Panc1 (cell line): ENCODE measurements at regions not wholly inside any gene's neighbourhood (a gene's known extent, or its start where the extent isn't known, plus 50 kb on each side); places are given as distances from the start of the nearest gene placed in this dataset.

ENCODE experiments used
- ATAC-seq: fragments of 200-7000 bp; cut with Tn5 transposase; 2 replicates; pipeline ENCODE4 v1.9.1; 2020; ENCODE audit warnings: mild to moderate bottlenecking, moderate library complexity
- BruUV-seq: library from RNA; stranded (reverse); fragments of 400-500 nt; replicated peaks from 2 replicates; lab custom pipeline; 2021; lab: Mats Ljungman, UMichigan
- CTCF ChIA-PET: fragments of 300-600 bp; sonication (Branson Sonifier 250); formaldehyde crosslinking; loops from one replicate; lab custom pipeline; 2022; ENCODE audit warnings: antibody characterized with exemption; lab: Charles Lee
- POLR2A ChIA-PET: fragments of 300-600 bp; sonication (Branson Sonifier 250); formaldehyde crosslinking; loops from one replicate; lab custom pipeline; 2022; ENCODE audit warnings: antibody characterized with exemption; lab: Charles Lee
- DNase-seq: peaks from one replicate; pipeline ENCODE4 v3.0.0-alpha.2; 2010; ENCODE audit warnings: low read depth, low spot score
- H3K27ac ChIP-seq: 2 replicates; pipeline ENCODE4 v1.5.1; 2011; ENCODE audit warnings: mild to moderate bottlenecking, low read length, inconsistent platforms
- H3K27me3 ChIP-seq: fragments of 200-500 bp; sonication (Bioruptor generic); 2 replicates; pipeline ENCODE4 v1.6.0; 2014; ENCODE audit warnings: low read length, inconsistent platforms; ENCODE audit not compliant: control insufficient read depth, insufficient read depth
- H3K36me3 ChIP-seq: fragments of 200-500 bp; sonication (Bioruptor generic); 2 replicates; pipeline ENCODE4 v1.5.1; 2014; ENCODE audit warnings: inconsistent platforms, mild to moderate bottlenecking, low read length, moderate library complexity; ENCODE audit not compliant: control insufficient read depth, insufficient read depth
- H3K4me1 ChIP-seq: 2 replicates; pipeline ENCODE4 v1.5.1; 2011; ENCODE audit warnings: inconsistent platforms, mild to moderate bottlenecking, low read length, moderate library complexity; ENCODE audit not compliant: control insufficient read depth, insufficient read depth
- H3K4me3 ChIP-seq, 2 experiments: 2 replicates each; pipeline ENCODE4 v1.5.1; 2011 to 2012; ENCODE audit warnings: low read depth in 2 of 2, low read length in 2 of 2, mild to moderate bottlenecking in 2 of 2, inconsistent platforms in 1 of 2, moderate library complexity in 1 of 2
- H3K9me3 ChIP-seq: fragments of 200-500 bp; sonication (Bioruptor generic); 2 replicates; pipeline ENCODE4 v1.5.1; 2014; ENCODE audit warnings: low read depth, mild to moderate bottlenecking, inconsistent platforms, low read length, moderate library complexity; ENCODE audit not compliant: control insufficient read depth, insufficient read depth
- CTCF ChIP-seq: fragments of 450-650 bp; IDR thresholded peaks from 2 replicates; pipeline ENCODE4 v1.5.1; 2017; ENCODE audit warnings: mild to moderate bottlenecking
- POLR2AphosphoS5 ChIP-seq: IDR thresholded peaks from 2 replicates; pipeline ENCODE4 v1.6.1; 2012; ENCODE audit warnings: mild to moderate bottlenecking, low read depth, low read length, moderate library complexity
- REST ChIP-seq, 2 experiments: IDR thresholded peaks; 2 replicates each; pipeline ENCODE4 v1.6.1; 2011 to 2012; ENCODE audit warnings: low read depth in 2 of 2, control low read depth in 1 of 2, low read length in 1 of 2, mild to moderate bottlenecking in 1 of 2, moderate library complexity in 1 of 2; ENCODE audit not compliant: insufficient read depth in 1 of 2
- SIN3A ChIP-seq: IDR thresholded peaks from 2 replicates; pipeline ENCODE4 v1.6.1; 2012; ENCODE audit warnings: low read depth, mild to moderate bottlenecking, low read length, moderate library complexity, borderline replicate concordance; ENCODE audit not compliant: insufficient read depth
- TCF7L2 ChIP-seq: IDR thresholded peaks from 2 replicates; pipeline ENCODE4 v1.6.1; 2011; ENCODE audit warnings: mild to moderate bottlenecking, low read depth, low read length, inconsistent platforms
- in situ Hi-C: cut with HindIII; loops from 2 replicates; pipeline ENCODE4 v1.10.0; 2016; ENCODE audit warnings: low sequenced_read_pairs, low pct_unique_long_range_greater_than_20kb
- intact Hi-C: fragments of 100-400 bp; cut with micrococcal nuclease; formaldehyde crosslinking; loops from one replicate; pipeline ENCODE4 v1.10.0; 2022; ENCODE audit not compliant: unreplicated experiment

GRCh38 chr12:118714051-118714460 is 267.3 kb upstream of the SRRM4 start:
- no peak overlapping the region for H3K27ac ChIP-seq
- TF ChIP-seq CTCF (peak; percentile 74), POLR2AphosphoS5 (no peak)
- no peaks in the 10 kb centered on the region for H3K27me3 ChIP-seq
- in situ Hi-C loops: no loop called here
- DNase-seq: no peak
- H3K4me3 ChIP-seq: no peak overlapping the region
- H3K36me3 ChIP-seq: no peaks in the 10 kb centered on the region
- ATAC-seq: no peak
- H3K9me3 ChIP-seq: no peaks in the 10 kb centered on the region
- BruUV-seq: no TSS peak
- intact Hi-C loops: no loop called here
- ChIA-PET POLR2A (no interaction called here), CTCF (no interaction called here)
- H3K4me1 ChIP-seq: no peaks in the 10 kb centered on the region

GRCh38 chr12:118714500-118714899 is 266.8 kb upstream of the SRRM4 start:
- H3K9me3 ChIP-seq: no peaks in the 10 kb centered on the region
- intact Hi-C loops: no loop called here
- no peak for TF ChIP-seq REST (IDR thresholded peaks at IDR 0.05; ENCODE audit: insufficient read depth in 1 of 2, low read depth in 2 of 2, low read length in 1 of 2)
- TF ChIP-seq TCF7L2: no peak
- TF ChIP-seq CTCF: no peak
- TF ChIP-seq SIN3A: no peak
- DNase-seq (no peak), ATAC-seq (no peak)
- H3K4me1 ChIP-seq: no peaks in the 10 kb centered on the region
- H3K4me3 ChIP-seq: no peak overlapping the region
- no peaks in the 10 kb centered on the region for H3K36me3 ChIP-seq
- H3K27me3 ChIP-seq: no peaks in the 10 kb centered on the region
- ChIA-PET POLR2A (no interaction called here), CTCF (no interaction called here)
- no TSS peak for BruUV-seq
- in situ Hi-C loops: no loop called here
- H3K27ac ChIP-seq: no peak overlapping the region

GRCh38 chr12:118715647-118716046 is 265.7 kb upstream of the SRRM4 start:
- ChIA-PET POLR2A (no interaction called here), CTCF (no interaction called here)
- no peaks in the 10 kb centered on the region for H3K27me3 ChIP-seq
- no peaks in the 10 kb centered on the region for H3K9me3 ChIP-seq
- ATAC-seq (no peak), DNase-seq (no peak)
- BruUV-seq: no TSS peak
- H3K4me3 ChIP-seq: no peak overlapping the region
- in situ Hi-C loops (no loop called here), intact Hi-C loops (no loop called here)
- no peak overlapping the region for H3K27ac ChIP-seq
- H3K4me1 ChIP-seq: no peaks in the 10 kb centered on the region
- no peaks in the 10 kb centered on the region for H3K36me3 ChIP-seq
- TF ChIP-seq CTCF: no peak
- no peak for TF ChIP-seq REST (IDR thresholded peaks at IDR 0.05; ENCODE audit: insufficient read depth in 1 of 2, low read depth in 2 of 2, low read length in 1 of 2)
